H54 (cell line): ENCODE measurements at regions not wholly inside any gene's neighbourhood (a gene's known extent, or its start where the extent isn't known, plus 50 kb on each side); places are given as distances from the start of the nearest gene placed in this dataset.
"Not testable (repeated sequence)": the region's sequence is repeated elsewhere in the genome, so short reads cannot be mapped to it uniquely, and the experiment has no call there.

Experiments
- DNase-seq: peaks from one replicate; pipeline ENCODE4 v3.0.0; 2011; ENCODE audit warnings: low spot score, mixed read lengths; ENCODE audit not compliant: insufficient read length
- FAIRE-seq: peaks from 3 replicates; lab custom pipeline; 2011; peaks lifted over from hg19 to GRCh38; lab: Jason Lieb, UNC
- POLR2A ChIP-seq: IDR thresholded peaks from 2 replicates; pipeline ENCODE4 v1.6.1; 2011; ENCODE audit warnings: low read depth, mild to moderate bottlenecking, low read length

- DNase-seq (no peak), FAIRE-seq (no peak)
- TF ChIP-seq POLR2A = no peak
Observed at GRCh38 chr6:121560476-121560875, 125.0 kb downstream of the GJA1 start.

- DNase-seq (no peak), FAIRE-seq (no peak)
- no peak for TF ChIP-seq POLR2A
Observed at GRCh38 chr6:121563286-121563685, 127.8 kb downstream of the GJA1 start.

- DNase-seq, FAIRE-seq: not testable (repeated sequence)
Observed at GRCh38 chr6:121564529-121564928, 129.1 kb downstream of the GJA1 start.

DNA sequence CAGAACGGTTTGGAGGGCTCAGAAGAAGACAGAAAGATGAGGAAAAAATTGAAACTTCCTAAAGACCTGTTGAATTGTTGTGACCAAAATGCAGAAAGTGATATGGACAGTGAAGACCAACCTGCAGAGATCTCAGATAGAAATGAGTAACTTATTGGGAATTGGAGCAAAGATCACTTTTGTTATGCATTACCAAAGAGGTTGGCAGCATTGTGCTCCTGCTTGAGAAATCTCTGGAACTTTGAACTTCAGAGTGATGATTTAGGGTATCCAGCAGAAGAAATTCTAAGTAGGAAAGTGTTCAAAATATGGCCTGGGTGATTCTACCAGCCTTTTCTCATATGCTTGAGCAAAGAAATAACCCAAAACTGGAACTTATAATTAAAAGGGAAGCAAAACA is 136.0 kb downstream of the GJA1 start:
- DNase-seq (no peak), FAIRE-seq (no peak)
- TF ChIP-seq POLR2A = no peak

GRCh38 chr6:121573481-121573880 is 138.0 kb downstream of the GJA1 start:
- DNase-seq (no peak), FAIRE-seq (no peak)
- no peak for TF ChIP-seq POLR2A

- no peak for TF ChIP-seq POLR2A
- FAIRE-seq (no peak), DNase-seq (no peak)
Observed at GRCh38 chr6:121578216-121578615, 142.8 kb downstream of the GJA1 start.

GRCh38 chr6:121579478-121579877 is 144.0 kb downstream of the GJA1 start:
- TF ChIP-seq POLR2A = no peak
- FAIRE-seq (no peak), DNase-seq (no peak)

- no peak for FAIRE-seq
Observed at GRCh38 chr6:121581327-121581726, 145.9 kb downstream of the GJA1 start.

DNA sequence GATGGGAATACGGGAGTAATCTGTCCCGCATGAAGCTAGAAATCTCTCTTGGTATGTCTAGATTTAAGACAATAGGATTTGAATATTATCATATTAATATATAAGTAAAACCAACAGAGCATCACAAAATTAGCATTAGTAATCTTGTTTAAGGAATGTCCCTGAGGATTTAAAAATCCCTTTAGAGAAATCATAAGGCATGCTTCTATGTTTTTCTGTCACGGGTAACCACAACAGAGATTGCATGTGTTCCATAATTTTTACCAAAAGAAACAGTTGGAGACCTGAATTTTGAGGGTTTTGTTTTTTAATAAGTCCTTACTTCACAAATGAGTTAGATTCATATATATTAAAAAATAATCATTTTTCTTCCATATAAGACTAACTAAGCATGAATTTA is 146.8 kb downstream of the GJA1 start:
- FAIRE-seq = no peak
- no peak for TF ChIP-seq POLR2A

More at GRCh38 chr6:121581327-121581726, 145.9 kb downstream of the GJA1 start:
- no peak for TF ChIP-seq POLR2A
- no peak for DNase-seq

DNA sequence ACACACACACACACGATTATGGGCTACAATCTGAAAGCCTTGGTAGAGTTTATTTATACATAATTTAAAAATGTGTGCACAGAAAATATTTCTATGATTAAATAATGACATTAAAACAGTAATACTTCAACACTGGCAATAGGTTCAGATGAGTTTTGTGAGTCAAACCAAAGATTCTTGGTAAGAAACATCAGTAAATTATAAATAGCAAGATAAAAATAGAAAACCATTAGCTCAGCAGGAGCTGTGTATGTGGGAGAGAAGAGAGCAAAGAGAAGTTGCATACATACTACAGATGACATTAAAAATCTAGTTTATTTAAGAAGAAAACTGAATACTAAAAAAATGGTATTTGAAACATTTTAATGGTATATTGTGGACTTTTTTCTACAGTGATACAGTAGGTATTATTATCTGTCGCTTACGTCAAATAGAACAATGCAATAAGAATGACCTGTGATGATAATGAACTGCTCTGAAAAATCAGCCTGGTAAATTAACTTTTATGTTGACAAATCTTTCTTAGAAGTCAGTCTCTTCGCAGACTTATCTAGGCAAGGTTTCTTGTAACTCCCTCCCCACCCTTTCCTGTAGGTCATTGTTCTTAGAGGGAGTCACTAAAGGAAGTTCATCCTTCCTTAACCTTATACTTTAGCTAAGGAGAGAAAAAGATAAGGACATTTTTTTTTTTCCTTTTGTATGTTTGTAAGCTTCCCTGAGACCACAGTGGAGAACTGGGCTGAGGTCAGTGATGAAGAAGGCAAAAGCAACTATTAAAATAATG is 149.3 kb downstream of the GJA1 start:
- TF ChIP-seq POLR2A = no peak
- FAIRE-seq (no peak), DNase-seq (no peak)

More for the DNA sequence above, 146.8 kb downstream of the GJA1 start:
- no peak for DNase-seq

DNA sequence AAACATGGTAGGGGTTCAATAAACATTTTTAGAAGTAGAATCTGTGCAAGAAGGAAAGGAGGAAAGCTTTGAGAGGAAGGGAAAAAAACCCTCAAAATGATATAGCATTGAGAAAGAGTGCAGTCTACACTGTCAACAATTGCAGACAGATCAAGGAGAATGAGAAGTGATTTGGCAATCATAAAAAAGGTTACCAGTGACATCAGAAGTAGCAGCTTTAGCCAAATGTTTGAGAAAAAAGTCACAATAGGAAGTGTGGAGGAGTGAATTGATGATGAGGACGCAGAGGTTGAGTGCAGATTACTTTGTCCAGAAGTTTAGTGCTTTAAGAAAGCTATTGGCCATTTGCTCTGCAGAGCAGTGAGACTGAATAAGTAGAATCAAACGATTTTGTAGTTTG is 155.0 kb downstream of the GJA1 start:
- FAIRE-seq = no peak
- no peak for DNase-seq
- no peak for TF ChIP-seq POLR2A

DNA sequence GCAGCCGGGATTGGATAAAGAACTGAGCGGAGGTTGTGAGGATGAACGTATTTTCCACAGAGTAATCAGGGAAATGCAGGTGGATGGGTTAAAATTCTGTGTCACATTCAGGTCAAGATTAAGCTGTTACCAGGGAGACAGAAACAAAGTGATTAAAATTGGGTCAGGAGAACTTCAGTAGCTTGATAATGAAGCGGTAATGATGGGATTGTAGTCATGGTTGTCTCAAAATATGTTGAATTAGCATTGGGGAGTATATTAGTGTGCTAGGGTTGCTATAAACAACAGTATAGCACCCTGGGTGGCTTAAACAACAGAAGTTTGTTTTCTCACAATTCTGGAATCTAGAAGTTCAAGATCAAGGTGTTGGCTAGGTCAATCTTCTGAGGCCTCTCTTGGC is 155.5 kb downstream of the GJA1 start:
- FAIRE-seq (no peak), DNase-seq (no peak)
- TF ChIP-seq POLR2A = no peak

GRCh38 chr6:121592261-121592935 is 157.0 kb downstream of the GJA1 start:
- TF ChIP-seq POLR2A = no peak
- no peak for FAIRE-seq
- no peak for DNase-seq

DNA sequence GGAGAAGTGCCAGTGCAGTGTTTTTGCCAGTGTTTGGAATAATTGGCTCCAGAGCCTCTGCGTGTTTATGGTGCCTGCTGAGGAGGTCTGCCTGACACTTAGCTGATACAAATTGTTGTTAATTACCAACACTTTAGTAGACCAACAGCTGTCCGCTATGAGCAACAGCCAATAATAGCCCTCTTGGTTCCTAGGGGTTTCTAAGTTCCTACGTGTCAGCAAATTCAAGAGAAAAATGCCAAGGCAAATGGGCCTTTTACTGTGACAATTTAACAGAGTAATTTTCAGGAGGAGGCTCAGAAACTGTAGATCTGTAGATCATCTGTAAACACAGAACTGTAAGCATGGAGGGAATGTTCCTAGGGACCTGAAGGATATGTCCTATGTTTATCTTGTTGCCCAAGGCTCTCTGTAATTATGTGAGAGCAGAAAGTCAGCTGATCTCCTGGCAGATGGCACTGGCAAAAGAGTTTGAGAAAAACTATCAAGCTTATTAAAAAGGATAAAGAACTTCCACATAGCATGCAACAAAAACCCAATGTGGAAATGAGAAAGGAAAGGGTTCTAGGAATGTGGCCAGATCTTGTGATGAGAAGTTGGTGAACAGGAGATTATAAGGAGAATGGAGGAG is 157.7 kb downstream of the GJA1 start:
- no peak for TF ChIP-seq POLR2A
- DNase-seq (no peak), FAIRE-seq (no peak)
